ENCODE measurements at regions not wholly inside any gene's neighbourhood (a gene's known extent, or its start where the extent isn't known, plus 50 kb on each side); places are given as distances from the start of the nearest gene placed in this dataset.

DNA sequence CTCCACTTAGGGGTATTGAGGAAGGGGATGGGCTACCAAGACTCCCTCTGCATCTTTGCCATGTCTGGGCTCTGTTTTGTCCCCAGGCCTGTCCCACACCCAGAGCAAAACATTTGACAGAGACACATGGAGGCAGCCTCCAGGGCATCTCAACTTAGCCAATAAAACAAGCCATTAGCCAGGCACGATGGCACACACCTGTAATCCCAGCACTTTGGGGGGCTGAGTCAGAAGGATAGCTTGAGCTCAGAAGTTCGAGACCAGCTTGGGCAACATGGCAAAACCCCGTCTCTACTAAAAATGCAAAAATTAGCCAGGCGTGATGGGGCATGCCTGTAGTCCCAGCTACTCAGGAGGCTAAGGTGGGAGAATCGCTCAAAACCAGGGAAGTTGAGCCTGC, 120.3 kb upstream of the IPO9 start:
- Histone ChIP-seq H3K9me3 (no peaks in the 10 kb centered on the region), H3K27me3 (no peaks in the 10 kb centered on the region), H3K4me3 (no peak overlapping the region), H3K36me3 (no peaks in the 10 kb centered on the region), H3K27ac (peak overlapping the region in 1 of 2 donors; percentile 46), H3K4me1 (no peaks in the 10 kb centered on the region)
- intact Hi-C loops (cut with DNase I; ENCODE audit: low total_unique reads) = no loop called here
- DNase-seq (ENCODE audit: low spot score in 2 of 2) = no peak
- TF ChIP-seq POLR2A (IDR thresholded peaks at IDR 0.05) (no peak), CTCF (IDR thresholded peaks at IDR 0.05) (no peak), POLR2AphosphoS5 (IDR thresholded peaks at IDR 0.05) (no peak)

GRCh38 chr1:201709564-201710295, 119.2 kb upstream of the IPO9 start:
- Histone ChIP-seq H3K4me1 (peaks cover 0 to 9% of the 10 kb centered on the region in 2 donors), H3K27ac (peak overlapping the region in 1 of 2 donors; percentile 51), H3K4me3 (no peak overlapping the region), H3K9me3 (no peaks in the 10 kb centered on the region), H3K27me3 (no peaks in the 10 kb centered on the region), H3K36me3 (no peaks in the 10 kb centered on the region)
- peak; percentile 87 to 93 (median 89) for TF ChIP-seq CTCF (IDR thresholded peaks at IDR 0.05)
- TF ChIP-seq POLR2A (IDR thresholded peaks at IDR 0.05) = no peak
- peak in 1 of 3 donors; percentile 30 for TF ChIP-seq POLR2AphosphoS5 (IDR thresholded peaks at IDR 0.05)
- peak; percentile 48 to 66 for DNase-seq (ENCODE audit: low spot score in 2 of 2)
- intact Hi-C loops (cut with DNase I; ENCODE audit: low total_unique reads) = loop anchor here (2.0 kb wide), 1 partner anchor 75 kb away; no protein-coding TSS in a partner anchor

GRCh38 chr1:201710632-201711597, 118.0 kb upstream of the IPO9 start:
- no peaks in the 10 kb centered on the region for H3K27me3 ChIP-seq
- H3K27ac ChIP-seq = peak overlapping the region; percentile 84 to 97
- H3K4me3 ChIP-seq = no peak overlapping the region
- H3K4me1 ChIP-seq = peaks cover 0 to 14% of the 10 kb centered on the region in 2 donors
- DNase-seq (ENCODE audit: low spot score in 2 of 2) = no peak
- no peaks in the 10 kb centered on the region for H3K9me3 ChIP-seq
- H3K36me3 ChIP-seq = no peaks in the 10 kb centered on the region
- intact Hi-C loops (cut with DNase I; ENCODE audit: low total_unique reads) = loop anchor here (2.0 kb wide), 1 partner anchor 74 kb away; no protein-coding TSS in a partner anchor
- TF ChIP-seq POLR2AphosphoS5 (IDR thresholded peaks at IDR 0.05) (no peak), CTCF (IDR thresholded peaks at IDR 0.05) (no peak), POLR2A (IDR thresholded peaks at IDR 0.05) (no peak)

DNA sequence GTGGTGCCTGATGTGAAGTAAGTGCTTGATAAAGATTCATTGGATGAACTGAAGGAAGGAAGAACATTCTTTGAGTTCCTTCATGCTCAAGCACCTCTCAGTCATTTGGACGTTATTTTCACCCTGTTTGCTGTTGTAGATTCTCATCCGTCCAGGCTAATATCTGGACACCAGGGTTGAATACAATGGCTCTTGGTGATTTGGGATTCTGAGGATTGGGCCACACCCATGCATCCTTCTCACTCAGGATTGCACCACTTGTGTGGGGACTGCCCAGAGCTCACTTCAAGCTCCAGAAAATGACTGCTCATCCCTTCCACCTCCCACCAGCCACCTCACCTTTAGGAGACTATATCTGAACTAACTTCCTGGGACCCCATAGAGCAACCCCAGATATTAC, 117.1 kb upstream of the IPO9 start:
- peak overlapping the region; percentile 84 to 97 for H3K27ac ChIP-seq
- H3K4me1 ChIP-seq = peaks cover 0 to 21% of the 10 kb centered on the region in 2 donors
- intact Hi-C loops (cut with DNase I; ENCODE audit: low total_unique reads) = loop anchor here (2.0 kb wide), 2 partner anchors 33 to 73 kb away; no protein-coding TSS in a partner anchor
- no peak for DNase-seq (ENCODE audit: low spot score in 2 of 2)
- TF ChIP-seq CTCF (IDR thresholded peaks at IDR 0.05) (no peak), POLR2AphosphoS5 (IDR thresholded peaks at IDR 0.05) (no peak), POLR2A (IDR thresholded peaks at IDR 0.05) (no peak)
- no peaks in the 10 kb centered on the region for H3K27me3 ChIP-seq
- H3K36me3 ChIP-seq = no peaks in the 10 kb centered on the region
- no peaks in the 10 kb centered on the region for H3K9me3 ChIP-seq
- no peak overlapping the region for H3K4me3 ChIP-seq
